GM18505 (cell line): ENCODE measurements at regions not wholly inside any gene's neighbourhood (a gene's known extent, or its start where the extent isn't known, plus 50 kb on each side); places are given as distances from the start of the nearest gene placed in this dataset.

Experiments
- ATAC-seq: cut with Tn5 transposase; IDR thresholded peaks from one replicate; pipeline ENCODE4 v1.9.1; 2021; ENCODE audit not compliant: unreplicated experiment
- POLR2A ChIP-seq: IDR thresholded peaks from 4 replicates; pipeline ENCODE4 v1.6.1; 2011; ENCODE audit warnings: borderline replicate concordance; ENCODE audit not compliant: insufficient read depth, insufficient read length; ENCODE audit errors: extremely low read depth

- no peak for TF ChIP-seq POLR2A
- ATAC-seq = no peak
These were observed 235.9 kb downstream of the BTBD3 start for GRCh38 chr20:12153628-12154027.

- TF ChIP-seq POLR2A = no peak
- no peak for ATAC-seq
These were observed 238.6 kb downstream of the BTBD3 start for GRCh38 chr20:12156252-12156651.

GRCh38 chr20:12159261-12159660 lies 241.6 kb downstream of the BTBD3 start:
- no peak for TF ChIP-seq POLR2A
- ATAC-seq = no peak

- ATAC-seq = no peak
- TF ChIP-seq POLR2A = no peak
These were observed 244.0 kb downstream of the BTBD3 start for GRCh38 chr20:12161734-12162133.

- no peak for ATAC-seq
- no peak for TF ChIP-seq POLR2A
These were observed 248.5 kb downstream of the BTBD3 start for GRCh38 chr20:12166053-12166717.

- TF ChIP-seq POLR2A = no peak
- ATAC-seq = no peak
These were observed 252.7 kb downstream of the BTBD3 start for GRCh38 chr20:12170406-12170805.

- no peak for TF ChIP-seq POLR2A
- no peak for ATAC-seq
These were observed 254.3 kb downstream of the BTBD3 start for GRCh38 chr20:12171923-12172524.

- ATAC-seq = no peak
- no peak for TF ChIP-seq POLR2A
These were observed 255.8 kb downstream of the BTBD3 start for GRCh38 chr20:12173347-12174012.

- no peak for TF ChIP-seq POLR2A
- ATAC-seq = no peak
These were observed 257.8 kb downstream of the BTBD3 start for GRCh38 chr20:12175538-12175937.

- no peak for TF ChIP-seq POLR2A
- no peak for ATAC-seq
These were observed 260.1 kb downstream of the BTBD3 start for GRCh38 chr20:12177657-12178293.

- no peak for ATAC-seq
- TF ChIP-seq POLR2A = no peak
These were observed 262.0 kb downstream of the BTBD3 start for GRCh38 chr20:12179692-12180091.

GRCh38 chr20:12180107-12180661 lies 262.5 kb downstream of the BTBD3 start:
- no peak for ATAC-seq

GRCh38 chr20:12198281-12198680 lies 280.6 kb downstream of the BTBD3 start:
- TF ChIP-seq POLR2A = no peak
- ATAC-seq = no peak

More at GRCh38 chr20:12180107-12180661, 262.5 kb downstream of the BTBD3 start:
- TF ChIP-seq POLR2A = no peak

- no peak for ATAC-seq
- no peak for TF ChIP-seq POLR2A
These were observed 282.0 kb downstream of the BTBD3 start for GRCh38 chr20:12199703-12200102.

- no peak for ATAC-seq
- no peak for TF ChIP-seq POLR2A
These were observed 283.7 kb downstream of the BTBD3 start for GRCh38 chr20:12201289-12201991.
